Mesodermal cell (in vitro differentiated cells): ENCODE measurements at regions not wholly inside any gene's neighbourhood (a gene's known extent, or its start where the extent isn't known, plus 50 kb on each side); places are given as distances from the start of the nearest gene placed in this dataset.
"Not testable (repeated sequence)": the region's sequence is repeated elsewhere in the genome, so short reads cannot be mapped to it uniquely, and the experiment has no call there.

Experiments used
- H3K27ac ChIP-seq: 2 replicates; pipeline ENCODE4 v1.7.0; 2013; ENCODE audit warnings: mild to moderate bottlenecking, low read depth, low read length, moderate library complexity; ENCODE audit not compliant: severe bottlenecking
- H3K36me3 ChIP-seq: 2 replicates; pipeline ENCODE4 v1.7.1; 2013; ENCODE audit warnings: mild to moderate bottlenecking, low read length, moderate library complexity; ENCODE audit not compliant: control insufficient read depth, insufficient read depth
- H3K4me1 ChIP-seq: one replicate; pipeline ENCODE4 v1.7.1; 2013; ENCODE audit warnings: mild to moderate bottlenecking, low read length; ENCODE audit not compliant: insufficient read depth, control insufficient read depth, poor library complexity, severe bottlenecking
- H3K4me3 ChIP-seq: 2 replicates; pipeline ENCODE4 v1.7.0; 2013; ENCODE audit warnings: low read length, control low read depth, mild to moderate bottlenecking; ENCODE audit not compliant: insufficient read depth, poor library complexity, severe bottlenecking; ENCODE audit errors: extremely low read depth
- H3K9me3 ChIP-seq: 2 replicates; pipeline ENCODE4 v1.7.1; 2013; ENCODE audit warnings: mild to moderate bottlenecking, low read length, moderate library complexity; ENCODE audit not compliant: control insufficient read depth
- WGBS, 2 experiments: methylation state at CpG; one replicate each; pipeline ENCODE4 v1.1.5; 2013; ENCODE audit warnings: missing lambda C conversion rate in 2 of 2; ENCODE audit not compliant: insufficient coverage in 2 of 2; 5-methylcytosine and 5-hydroxymethylcytosine counted together

GRCh38 chr16:8130197-8130596 lies 460.1 kb downstream of the TMEM114 start:
- 87 to 90% methylated on average over 3 to 4 of the region's 4 CpGs for WGBS, 2 experiments

GRCh38 chr16:8127070-8127469 lies 463.2 kb downstream of the TMEM114 start:
- Histone ChIP-seq H3K4me3 (no peak overlapping the region), H3K27ac (no peak overlapping the region), H3K4me1 (no peaks in the 10 kb centered on the region), H3K36me3 (no peaks in the 10 kb centered on the region), H3K9me3 (no peaks in the 10 kb centered on the region)
- WGBS, 2 experiments = 88 to 95% methylated on average over 11 of the region's 11 CpGs

More at GRCh38 chr16:8130197-8130596, 460.1 kb downstream of the TMEM114 start:
- Histone ChIP-seq H3K9me3 (no peaks in the 10 kb centered on the region), H3K4me1 (no peaks in the 10 kb centered on the region), H3K27ac (no peak overlapping the region), H3K4me3 (no peak overlapping the region), H3K36me3 (no peaks in the 10 kb centered on the region)

- no peak overlapping the region for H3K4me3 ChIP-seq
- WGBS, 2 experiments = 90 to 97% methylated on average over 3 of the region's 3 CpGs
- no peaks in the 10 kb centered on the region for H3K36me3 ChIP-seq
- H3K27ac ChIP-seq = no peak overlapping the region
- H3K4me1 ChIP-seq = no peaks in the 10 kb centered on the region
- H3K9me3 ChIP-seq = no peaks in the 10 kb centered on the region
These were observed 464.0 kb downstream of the TMEM114 start for GRCh38 chr16:8126313-8126712.

GRCh38 chr16:8120001-8120400 lies 470.3 kb downstream of the TMEM114 start:
- Histone ChIP-seq H3K36me3 (no peaks in the 10 kb centered on the region), H3K4me3 (no peak overlapping the region), H3K4me1 (no peaks in the 10 kb centered on the region), H3K9me3 (no peaks in the 10 kb centered on the region), H3K27ac (no peak overlapping the region)
- WGBS, 2 experiments = 80% methylated on average over 4 of the region's 4 CpGs; no CpG with 5 or more reads in 1 of the 2 experiments

- Histone ChIP-seq H3K9me3 (no peaks in the 10 kb centered on the region), H3K4me1 (no peaks in the 10 kb centered on the region), H3K27ac (no peak overlapping the region), H3K4me3 (no peak overlapping the region), H3K36me3 (no peaks in the 10 kb centered on the region)
- WGBS, 2 experiments = 46 to 100% methylated on average over 1 to 2 of the region's 2 CpGs
These were observed 474.5 kb downstream of the TMEM114 start for GRCh38 chr16:8115814-8116213.

- H3K4me1 ChIP-seq, H3K9me3 ChIP-seq, H3K36me3 ChIP-seq, H3K4me3 ChIP-seq, H3K27ac ChIP-seq: not testable (repeated sequence)
- WGBS, 2 experiments = 91 to 95% methylated on average over 24 to 29 of the region's 32 CpGs
These were observed 475.4 kb downstream of the TMEM114 start for GRCh38 chr16:8114941-8115340.

GRCh38 chr16:8113843-8114242 lies 476.5 kb downstream of the TMEM114 start:
- H3K9me3 ChIP-seq = no peaks in the 10 kb centered on the region
- no peaks in the 10 kb centered on the region for H3K36me3 ChIP-seq
- H3K27ac ChIP-seq = no peak overlapping the region
- H3K4me3 ChIP-seq = no peak overlapping the region
- H3K4me1 ChIP-seq = no peaks in the 10 kb centered on the region
- 79 to 80% methylated on average over 1 to 2 of the region's 3 CpGs for WGBS, 2 experiments

GRCh38 chr16:8110572-8111514 lies 479.5 kb downstream of the TMEM114 start:
- no peaks in the 10 kb centered on the region for H3K36me3 ChIP-seq
- H3K9me3 ChIP-seq = no peaks in the 10 kb centered on the region
- no peaks in the 10 kb centered on the region for H3K4me1 ChIP-seq
- H3K27ac ChIP-seq = no peak overlapping the region
- 93 to 100% methylated on average over 3 to 4 of the region's 6 CpGs for WGBS, 2 experiments
- H3K4me3 ChIP-seq = no peak overlapping the region

- Histone ChIP-seq H3K36me3 (no peaks in the 10 kb centered on the region), H3K9me3 (no peaks in the 10 kb centered on the region), H3K4me3 (no peak overlapping the region), H3K4me1 (no peaks in the 10 kb centered on the region), H3K27ac (no peak overlapping the region)
- WGBS, 2 experiments = 88 to 94% methylated on average over 12 of the region's 18 CpGs
These were observed 480.6 kb downstream of the TMEM114 start for GRCh38 chr16:8109510-8110369.

GRCh38 chr16:8108991-8109509 lies 481.3 kb downstream of the TMEM114 start:
- H3K27ac ChIP-seq = no peak overlapping the region
- no peaks in the 10 kb centered on the region for H3K4me1 ChIP-seq
- no peaks in the 10 kb centered on the region for H3K36me3 ChIP-seq
- no peak overlapping the region for H3K4me3 ChIP-seq
- H3K9me3 ChIP-seq = no peaks in the 10 kb centered on the region
- 91 to 96% methylated on average over 12 to 15 of the region's 15 CpGs for WGBS, 2 experiments
